ENCODE measurements at regions not wholly inside any gene's neighbourhood (a gene's known extent, or its start where the extent isn't known, plus 50 kb on each side); places are given as distances from the start of the nearest gene placed in this dataset.

- TF ChIP-seq CTCF (conservative IDR thresholded peaks at IDR 0.05; ENCODE audit: low read length) (no peak), EZH2phosphoT487 (IDR thresholded peaks at IDR 0.05; ENCODE audit: borderline replicate concordance) (no peak)
Observed at GRCh38 chr6:54026652-54027400, 84.4 kb upstream of the MLIP start.

Measured in Loucy (cell line).